ENCODE measurements at regions not wholly inside any gene's neighbourhood (a gene's known extent, or its start where the extent isn't known, plus 50 kb on each side); places are given as distances from the start of the nearest gene placed in this dataset.

DNA sequence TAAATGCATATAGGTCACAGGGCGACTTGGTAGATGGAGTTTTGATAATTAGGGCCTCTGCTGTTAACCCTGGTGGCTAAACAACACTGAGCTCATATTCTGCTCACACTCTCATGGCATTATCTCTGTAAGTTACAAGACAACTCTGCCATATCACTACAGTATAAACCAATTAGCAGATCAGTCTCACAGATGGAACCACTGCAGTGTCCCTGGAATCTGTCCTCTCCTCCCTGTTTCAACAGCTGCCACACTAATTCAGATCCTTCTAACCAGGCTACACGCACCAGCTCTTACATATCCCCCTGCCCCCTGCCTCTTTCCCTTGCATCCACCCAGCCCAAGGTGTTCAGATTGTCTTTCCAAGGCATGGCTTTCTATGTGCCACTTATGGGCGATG lies 161.0 kb upstream of the RMST start:
- H3K4me3 ChIP-seq (replicated peaks in 1 of 2; ENCODE audit: low read depth in 1 of 2, low read length in 2 of 2), result no peak overlapping the region
- H3K9me2 ChIP-seq (ENCODE audit: insufficient read depth), result no peaks in the 10 kb centered on the region
- no peaks in the 10 kb centered on the region for H4K20me1 ChIP-seq (ENCODE audit: insufficient read depth)
- no peak for DNase-seq (ENCODE audit: low read depth, low spot score)
- no peak overlapping the region for H3K27ac ChIP-seq (ENCODE audit: low read depth, low read length)
- H2AFZ ChIP-seq (ENCODE audit: low read depth, low read length, poor library complexity, severe bottlenecking), result no peak overlapping the region
- H3K36me3 ChIP-seq (ENCODE audit: control insufficient read depth in 1 of 2, insufficient read depth in 2 of 2, low read length in 2 of 2), result no peaks in the 10 kb centered on the region
- H3K9me3 ChIP-seq (ENCODE audit: control insufficient read depth in 1 of 2, insufficient read depth in 1 of 2, low read depth in 1 of 2, low read length in 2 of 2), result no peaks in the 10 kb centered on the region
- no peak overlapping the region for H3K9ac ChIP-seq (ENCODE audit: low read length)
- no peak for TF ChIP-seq ZNF274 (IDR thresholded peaks at IDR 0.05; ENCODE audit: low read depth, low read length)
- no peak for TF ChIP-seq YY1 (IDR thresholded peaks at IDR 0.05; ENCODE audit: extremely low read depth, insufficient replicate concordance, low read depth, low read length)
- no peak for TF ChIP-seq JUND (IDR thresholded peaks at IDR 0.05)
- no peak for ATAC-seq
- BruUV-seq (replicated peaks), result no TSS peak
- no peaks in the 10 kb centered on the region for H3K79me2 ChIP-seq (ENCODE audit: insufficient read depth, low read length)
- CTCF ChIA-PET, result no interaction called here
- no peak overlapping the region for H3K4me2 ChIP-seq (ENCODE audit: low read length)
- RAD21 ChIA-PET (ENCODE audit: low non-redundant PET in 1 of 2, low total read pairs in 2 of 2, uncharacterized antibody in 2 of 2, unreplicated experiment in 2 of 2), result no interaction called here
- POLR2A ChIA-PET, result no interaction called here
- H3K27me3 ChIP-seq (ENCODE audit: insufficient read depth, low read length), result peaks cover 15% of the 10 kb centered on the region; the same call in 1 of the 2 replicates
- H3K4me1 ChIP-seq (ENCODE audit: control insufficient read depth in 1 of 2, insufficient read depth in 2 of 2, low read length in 2 of 2), result no peaks in the 10 kb centered on the region
- intact Hi-C loops (cut with micrococcal nuclease), result no loop called here

DNA sequence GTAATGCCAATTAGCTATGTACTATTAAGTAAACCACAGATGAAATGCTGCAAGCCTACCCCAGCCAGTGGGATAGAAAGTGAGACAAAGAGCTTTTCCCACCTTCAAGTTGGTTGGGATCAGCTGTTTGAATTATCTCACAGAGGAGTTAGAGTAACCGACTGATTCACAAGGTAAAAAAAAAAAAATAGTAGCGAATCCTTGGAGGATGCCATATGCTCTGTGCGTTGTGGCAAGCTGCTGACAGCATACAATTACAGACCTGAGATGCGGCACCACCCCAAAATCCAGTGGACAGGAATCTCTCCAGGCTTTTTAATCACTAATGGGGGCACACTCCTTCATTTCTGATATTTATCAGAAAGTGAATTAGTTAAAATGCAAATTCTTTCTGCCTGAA lies 157.0 kb upstream of the RMST start:
- intact Hi-C loops (cut with micrococcal nuclease), result no loop called here
- no peak overlapping the region for H2AFZ ChIP-seq (ENCODE audit: low read depth, low read length, poor library complexity, severe bottlenecking)
- ChIA-PET POLR2A (no interaction called here), CTCF (interaction anchor here (1.2 kb wide), 1 partner anchor 319 kb away, joined by 4 read pairs; no protein-coding TSS in a partner anchor), RAD21 (ENCODE audit: low non-redundant PET in 1 of 2, low total read pairs in 2 of 2, uncharacterized antibody in 2 of 2, unreplicated experiment in 2 of 2) (no interaction called here)
- no peaks in the 10 kb centered on the region for H3K4me1 ChIP-seq (ENCODE audit: control insufficient read depth in 1 of 2, insufficient read depth in 2 of 2, low read length in 2 of 2)
- H3K27ac ChIP-seq (ENCODE audit: low read depth, low read length), result no peak overlapping the region
- no peak overlapping the region for H3K4me3 ChIP-seq (replicated peaks in 1 of 2; ENCODE audit: low read depth in 1 of 2, low read length in 2 of 2)
- no peak overlapping the region for H3K9ac ChIP-seq (ENCODE audit: low read length)
- no peak overlapping the region for H3K4me2 ChIP-seq (ENCODE audit: low read length)
- H4K20me1 ChIP-seq (ENCODE audit: insufficient read depth), result no peaks in the 10 kb centered on the region
- no peak for ATAC-seq
- no peaks in the 10 kb centered on the region for H3K79me2 ChIP-seq (ENCODE audit: insufficient read depth, low read length)
- H3K9me3 ChIP-seq (ENCODE audit: control insufficient read depth in 1 of 2, insufficient read depth in 1 of 2, low read depth in 1 of 2, low read length in 2 of 2), result no peaks in the 10 kb centered on the region
- no peaks in the 10 kb centered on the region for H3K36me3 ChIP-seq (ENCODE audit: control insufficient read depth in 1 of 2, insufficient read depth in 2 of 2, low read length in 2 of 2)
- TF ChIP-seq SIN3A (IDR thresholded peaks at IDR 0.05; ENCODE audit: low read depth) (no peak), CBX3 (IDR thresholded peaks at IDR 0.05; ENCODE audit: low read depth) (no peak), SP1 (IDR thresholded peaks at IDR 0.05; ENCODE audit: low read depth) (no peak), TCF7L2 (IDR thresholded peaks at IDR 0.05; ENCODE audit: borderline replicate concordance, extremely low read depth, insufficient read depth, insufficient read length) (no peak), RAD21 (IDR thresholded peaks at IDR 0.05; ENCODE audit: low read depth) (no peak), POLR2A (IDR thresholded peaks at IDR 0.05; ENCODE audit: borderline replicate concordance, extremely low read depth, insufficient read depth, insufficient read length) (no peak), EZH2 (IDR thresholded peaks at IDR 0.05) (no peak), EZH2phosphoT487 (IDR thresholded peaks at IDR 0.05; ENCODE audit: borderline replicate concordance) (no peak), EGR1 (IDR thresholded peaks at IDR 0.05; ENCODE audit: low read depth) (no peak), POLR2AphosphoS5 (IDR thresholded peaks at IDR 0.05; ENCODE audit: low read depth, low read length) (no peak)
- no TSS peak for BruUV-seq (replicated peaks)
- H3K27me3 ChIP-seq (ENCODE audit: insufficient read depth, low read length), result peaks cover 15% of the 10 kb centered on the region; the same call in 1 of the 2 replicates
- no peak for DNase-seq (ENCODE audit: low read depth, low spot score)
- H3K9me2 ChIP-seq (ENCODE audit: insufficient read depth), result no peaks in the 10 kb centered on the region

All from HCT116 (cell line).